ENCODE measurements at regions not wholly inside any gene's neighbourhood (a gene's known extent, or its start where the extent isn't known, plus 50 kb on each side); places are given as distances from the start of the nearest gene placed in this dataset.
"Not testable (repeated sequence)": the region's sequence is repeated elsewhere in the genome, so short reads cannot be mapped to it uniquely, and the experiment has no call there.

DNA sequence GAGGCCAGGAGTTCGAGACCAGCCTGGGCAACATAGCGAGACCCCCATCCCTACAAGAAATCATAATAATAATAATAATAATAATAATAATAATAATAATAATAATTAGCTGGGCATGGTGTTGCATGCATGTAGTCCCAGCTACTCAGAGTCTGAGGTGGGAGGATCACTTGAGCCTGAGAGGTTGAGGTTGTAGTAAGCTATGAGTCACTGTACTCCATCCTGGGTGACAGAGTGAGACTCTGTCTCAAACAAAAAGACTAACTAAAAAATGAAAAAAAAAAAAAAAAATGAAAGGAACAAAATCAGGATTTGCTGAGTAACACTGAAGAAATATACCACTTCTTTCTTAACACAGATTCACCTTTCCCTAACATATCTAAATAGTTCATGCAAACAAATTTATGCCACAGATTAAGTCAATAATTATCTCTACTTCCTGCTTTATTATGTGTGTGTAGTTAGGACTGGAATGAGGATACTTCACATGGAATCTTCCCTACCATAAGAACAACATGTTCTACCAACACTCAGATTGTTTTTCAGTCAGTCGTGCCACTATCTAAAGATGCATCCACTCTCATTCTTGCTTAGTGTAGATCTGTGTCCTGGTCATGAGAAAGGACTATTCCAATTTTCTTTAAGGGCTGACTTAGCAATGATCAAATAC lies 928.7 kb downstream of the SLC4A3 start:
- DNase-seq (ENCODE audit: low spot score) = no peak

DNA sequence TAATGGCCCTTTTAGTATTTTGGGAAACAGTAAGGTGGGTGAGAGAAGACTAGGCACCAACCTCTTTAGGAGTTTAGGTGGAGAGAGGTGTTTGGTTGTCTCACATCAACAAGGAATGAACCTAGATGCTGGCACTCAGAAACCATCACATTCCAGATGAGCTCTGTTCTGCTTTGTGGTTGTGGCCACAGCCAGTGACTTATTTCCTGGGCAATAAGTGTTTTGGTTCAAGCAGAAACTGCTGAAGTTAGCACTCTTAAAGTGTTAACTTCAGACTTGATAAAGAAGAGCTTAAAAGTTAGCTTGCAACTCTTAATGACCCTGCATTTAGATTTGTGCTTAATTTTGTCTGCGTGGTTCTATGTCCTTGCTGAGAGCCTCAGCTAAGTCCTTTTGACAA lies 929.2 kb downstream of the SLC4A3 start:
- peak; percentile 35 for DNase-seq (ENCODE audit: low spot score)

DNA sequence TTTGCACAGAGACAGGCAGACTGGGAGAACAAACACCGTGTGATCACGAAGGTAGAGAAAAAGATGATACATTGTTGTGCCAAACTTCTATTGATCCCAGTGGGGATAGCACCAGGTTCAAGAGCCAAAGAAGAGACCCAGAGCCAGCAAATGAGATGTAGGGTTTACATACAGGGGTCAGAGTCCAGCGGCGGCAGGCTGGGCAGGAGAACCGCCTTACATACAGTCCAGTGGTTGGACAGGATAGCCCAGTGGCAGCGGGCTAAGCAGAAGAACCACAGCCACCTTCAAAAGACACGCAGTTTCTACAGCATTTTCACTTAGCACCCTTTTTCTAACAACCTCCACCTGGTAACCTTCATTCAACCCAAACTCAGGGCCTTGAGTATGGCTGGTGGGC lies 932.8 kb downstream of the SLC4A3 start:
- DNase-seq (ENCODE audit: low spot score) = no peak

DNA sequence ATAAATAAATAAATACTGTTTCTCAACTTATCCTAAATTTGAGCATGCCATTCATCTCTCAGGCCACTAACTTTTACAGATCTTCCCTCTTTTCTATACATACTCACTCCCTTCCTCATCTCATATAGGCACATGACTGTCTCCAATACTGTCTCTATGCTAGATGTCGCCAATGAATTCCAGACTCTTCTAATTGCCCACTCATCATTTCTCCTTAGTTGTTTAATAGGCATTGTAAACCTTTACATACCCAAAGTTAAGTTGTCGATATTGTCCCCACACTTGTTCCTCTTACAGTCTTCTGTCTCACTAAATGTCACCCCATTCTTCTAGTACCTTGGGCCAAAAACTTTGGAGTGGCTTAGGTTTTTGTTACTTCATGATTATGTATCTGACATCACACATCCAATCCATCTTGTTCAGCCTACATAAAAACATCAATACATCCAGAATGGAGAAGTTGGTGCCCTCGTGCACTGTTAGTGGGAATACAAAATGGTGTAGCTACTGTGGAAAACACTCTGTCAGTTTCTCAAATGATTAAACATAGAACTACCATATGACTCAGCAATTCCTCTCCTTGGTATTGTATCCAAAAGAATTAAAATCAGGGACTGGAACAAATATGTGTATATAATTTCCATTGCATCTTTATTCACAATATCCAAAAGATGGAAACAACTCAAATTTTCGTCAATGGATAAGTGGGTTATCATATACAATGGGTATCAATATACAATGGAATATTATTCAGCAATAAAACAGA lies 935.1 kb downstream of the SLC4A3 start:
- no peak for DNase-seq (ENCODE audit: low spot score)

DNA sequence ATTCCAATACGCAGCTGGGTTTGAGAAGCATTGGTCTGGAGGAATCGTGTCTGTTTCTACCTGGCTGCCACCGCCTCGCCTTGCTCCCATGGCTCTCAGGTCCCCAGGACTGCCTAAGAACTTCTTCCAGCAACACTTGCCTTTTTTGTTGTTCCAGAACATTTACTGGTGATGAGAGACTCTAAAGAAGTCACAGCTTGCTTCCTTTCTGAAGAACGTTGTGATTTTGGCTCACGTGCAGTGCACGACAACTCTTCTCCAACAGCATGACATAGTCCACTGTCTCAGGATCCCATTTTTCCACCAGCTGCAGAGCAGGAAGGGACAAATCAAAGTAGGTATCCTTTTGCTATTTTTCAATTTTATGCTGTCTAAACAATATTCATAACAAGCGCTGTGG lies 940.9 kb downstream of the SLC4A3 start:
- no peak for DNase-seq (ENCODE audit: low spot score)

DNA sequence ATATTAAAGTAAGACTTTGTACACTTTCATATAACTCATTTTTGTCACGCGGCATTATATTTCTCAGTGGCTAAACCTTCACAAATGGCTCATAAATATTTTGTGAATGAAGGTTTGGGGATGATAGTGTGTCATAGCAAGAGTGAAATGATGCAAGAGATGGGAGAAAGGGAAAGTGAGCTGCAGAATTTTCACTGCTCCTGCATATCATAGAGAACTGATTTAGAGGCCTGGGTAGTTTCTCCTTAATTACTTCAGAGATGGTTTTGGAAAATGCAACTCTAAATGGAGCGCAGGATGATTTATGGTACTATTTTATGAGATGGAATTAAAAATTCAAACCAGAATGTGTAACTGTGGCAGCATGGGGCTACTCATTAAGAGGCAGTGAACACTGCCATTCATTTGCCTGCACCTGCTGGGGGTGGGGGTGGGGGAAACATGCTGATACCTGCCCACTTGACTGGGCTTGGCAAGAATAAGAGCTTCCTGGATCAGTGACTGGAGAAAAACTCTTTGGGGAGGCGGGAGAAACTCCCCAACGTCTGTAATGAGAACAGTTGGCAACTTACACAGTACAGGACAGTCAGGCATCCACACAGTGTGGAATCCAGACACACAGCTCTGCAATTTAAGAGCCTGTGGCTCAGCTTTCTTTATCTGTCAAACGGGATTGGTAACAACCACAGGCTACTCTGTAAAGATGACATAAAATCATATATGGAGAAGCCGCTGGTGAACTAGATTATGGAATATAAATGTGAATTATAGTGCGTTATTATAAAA lies 941.9 kb downstream of the SLC4A3 start:
- no peak for DNase-seq (ENCODE audit: low spot score)

DNA sequence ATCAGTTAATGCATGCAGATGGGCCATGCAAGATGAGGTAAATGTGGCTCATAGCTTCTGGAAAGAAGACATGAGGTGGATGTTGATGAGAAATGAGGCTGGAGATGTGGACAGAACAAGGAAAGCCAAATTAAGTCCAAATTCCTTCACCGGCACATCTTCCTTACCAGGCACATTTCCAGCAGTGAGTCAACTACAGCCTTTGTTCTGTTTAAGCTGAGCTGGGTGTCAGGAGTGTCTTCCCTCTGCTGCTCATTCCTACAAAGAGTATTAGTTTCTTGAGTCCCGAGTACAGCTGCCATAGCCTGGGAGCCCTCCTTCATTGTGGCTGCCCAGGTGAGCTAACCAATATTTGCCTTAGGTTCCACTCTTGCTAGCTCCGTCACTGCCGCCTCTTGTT lies 945.0 kb downstream of the SLC4A3 start:
- DNase-seq (ENCODE audit: low spot score) = peak; percentile 17

DNA sequence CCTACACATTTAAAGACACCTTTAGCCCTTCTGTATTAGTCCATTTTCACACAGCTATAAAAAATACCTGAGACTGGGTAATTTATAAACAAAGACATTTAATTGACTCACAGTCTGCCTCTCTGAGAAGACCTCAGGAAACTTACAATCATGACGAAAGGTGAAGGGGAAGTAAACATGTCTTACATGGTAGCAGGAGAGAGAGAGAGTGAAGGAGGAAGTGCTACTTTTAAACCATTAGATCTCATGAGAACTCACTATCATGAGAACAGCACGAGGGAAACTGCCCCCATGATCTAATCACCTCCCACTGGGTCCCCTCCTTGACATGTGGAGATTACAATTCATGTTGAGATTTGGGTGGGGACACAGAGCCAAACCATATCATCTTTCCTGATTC lies 946.6 kb downstream of the SLC4A3 start:
- DNase-seq (ENCODE audit: low spot score) = no peak

DNA sequence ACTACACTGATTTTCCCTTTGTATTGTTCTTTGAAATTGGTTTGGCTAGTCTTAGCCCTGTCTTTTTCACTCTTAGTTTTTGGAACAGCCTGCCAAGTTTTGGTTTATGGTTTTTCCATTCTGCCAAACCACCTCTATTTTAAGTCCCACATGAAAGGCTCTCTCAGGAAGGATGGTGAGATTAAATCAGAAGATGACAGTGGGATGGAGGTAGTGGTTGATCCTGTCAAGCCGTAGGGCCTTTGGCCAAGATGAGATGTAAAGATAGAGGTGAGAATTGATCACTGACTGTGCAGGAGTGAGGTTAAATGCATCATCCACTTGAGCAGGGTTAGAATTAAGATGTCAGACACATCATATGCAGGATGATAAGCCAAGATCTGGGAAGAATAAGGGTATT lies 948.5 kb downstream of the SLC4A3 start:
- DNase-seq (ENCODE audit: low spot score) = no peak

DNA sequence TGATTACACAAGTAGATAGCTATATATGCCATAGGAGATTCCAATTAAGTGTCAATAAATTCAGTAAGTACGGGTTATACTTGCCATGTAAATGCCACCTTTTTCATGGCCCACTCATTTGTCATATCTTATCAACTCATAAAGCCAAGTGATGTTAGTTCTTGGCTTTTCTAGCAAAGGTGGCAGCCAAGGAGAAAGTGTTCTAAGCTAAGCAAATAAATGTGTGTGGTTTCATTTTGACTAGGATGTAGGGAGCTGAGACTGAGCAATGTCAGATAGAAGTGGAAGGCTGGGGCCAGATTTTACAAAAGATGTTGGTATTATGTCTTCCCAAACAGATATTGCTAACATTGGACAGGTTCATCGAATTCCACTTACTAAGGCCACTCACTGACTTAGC lies 952.0 kb downstream of the SLC4A3 start:
- no peak for DNase-seq (ENCODE audit: low spot score)

DNA sequence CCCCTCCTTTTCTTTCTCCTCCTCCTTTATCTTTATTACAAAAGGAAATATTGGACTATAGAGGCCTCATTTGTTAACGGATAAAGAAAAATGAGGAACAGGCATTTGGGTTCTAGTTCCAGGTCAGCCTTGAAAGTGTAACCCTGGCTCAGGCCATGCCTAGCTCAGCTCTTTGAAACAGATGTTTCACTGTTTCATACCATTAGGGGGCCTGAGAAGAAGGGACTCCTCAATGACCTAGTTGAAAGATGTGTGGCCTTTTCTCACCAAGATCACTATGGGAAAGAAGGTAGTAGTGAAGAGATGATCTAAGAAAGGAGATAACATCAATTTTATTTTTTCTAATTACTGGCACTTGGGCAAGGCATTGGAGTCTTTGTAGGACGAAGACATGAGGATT lies 952.7 kb downstream of the SLC4A3 start:
- DNase-seq (ENCODE audit: low spot score) = no peak

DNA sequence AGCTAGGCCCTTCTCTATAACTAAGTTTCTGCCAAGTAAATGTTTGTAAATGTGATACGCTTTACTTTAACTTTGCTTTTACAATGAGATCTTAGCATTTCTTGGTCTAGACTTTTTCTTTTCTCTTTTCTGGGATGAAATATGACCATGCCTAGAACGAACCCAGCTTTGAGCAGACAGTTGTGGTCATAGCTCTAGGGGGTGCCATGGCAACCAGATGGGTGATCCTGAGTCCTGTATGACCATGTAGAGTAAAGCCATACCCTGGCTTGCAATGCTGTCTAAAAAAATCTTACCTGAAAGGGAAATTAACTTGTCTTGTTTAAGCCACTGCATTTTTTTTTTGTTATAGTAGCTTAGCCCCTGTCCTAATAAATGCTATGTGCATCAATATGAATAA lies 956.3 kb downstream of the SLC4A3 start:
- DNase-seq (ENCODE audit: low spot score) = no peak

DNA sequence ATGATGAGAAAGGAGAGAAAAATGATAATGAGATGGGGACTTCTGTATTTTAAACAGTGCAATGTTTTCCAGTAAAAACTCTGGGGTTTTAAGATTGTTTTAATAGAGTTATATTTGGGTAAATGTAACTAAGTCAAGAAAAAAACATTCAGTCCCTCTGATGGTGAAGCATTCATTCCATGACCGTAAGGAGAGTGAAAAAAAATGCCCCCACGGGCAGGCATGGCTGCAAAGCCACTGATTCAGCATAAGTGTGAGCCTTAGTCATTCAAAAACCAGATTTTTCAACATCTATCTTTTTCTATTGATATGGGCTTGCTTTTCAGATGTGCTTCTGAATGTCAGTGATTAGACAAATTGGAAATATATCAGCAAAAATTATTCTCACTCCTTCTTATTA lies 957.8 kb downstream of the SLC4A3 start:
- peak; percentile 17 for DNase-seq (ENCODE audit: low spot score)

DNA sequence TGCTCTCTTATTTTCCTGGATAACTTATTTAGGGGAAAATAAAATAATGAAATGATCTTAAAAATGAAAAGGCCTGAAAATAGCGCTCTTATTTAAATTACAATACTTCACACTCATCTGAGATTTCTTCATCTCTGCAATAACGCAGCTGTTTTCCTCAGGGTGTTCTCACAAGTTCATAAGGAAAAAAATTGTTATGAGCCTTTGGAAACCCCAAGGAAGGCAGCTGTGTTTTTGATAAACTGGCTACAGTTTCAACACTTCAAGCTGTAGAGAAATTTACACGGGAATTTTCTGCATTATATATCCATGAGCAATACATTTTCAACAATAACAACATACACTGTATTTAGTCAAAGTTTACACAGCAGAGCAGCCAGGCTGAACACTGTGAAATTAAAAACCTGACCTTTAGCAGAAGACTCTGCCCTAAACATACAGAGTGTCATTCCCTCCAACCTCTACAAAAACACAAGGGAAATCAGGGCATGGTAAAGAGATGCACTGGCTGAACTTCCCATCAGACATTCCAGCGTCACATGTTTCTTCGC lies 959.6 kb downstream of the SLC4A3 start:
- DNase-seq (ENCODE audit: low spot score) = no peak

DNA sequence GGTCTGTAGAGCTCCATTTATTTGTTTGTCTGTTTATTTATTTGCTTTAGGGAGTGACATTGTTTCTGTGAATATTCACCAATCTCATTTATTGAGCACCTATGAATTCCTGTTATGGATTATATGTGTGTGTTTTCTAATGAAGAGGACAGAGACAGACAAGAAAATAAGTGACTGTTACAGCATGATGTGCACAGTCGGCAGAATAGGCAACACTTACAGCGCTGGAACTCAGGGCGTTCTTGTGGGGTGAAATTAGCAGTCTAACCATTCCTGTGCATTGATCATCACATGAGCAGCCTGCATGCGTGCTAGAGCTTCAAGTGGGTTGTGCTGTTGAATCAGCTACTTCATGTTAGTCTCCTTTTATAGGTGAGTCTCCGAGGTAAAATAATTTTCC lies 960.7 kb downstream of the SLC4A3 start:
- no peak for DNase-seq (ENCODE audit: low spot score)

DNA sequence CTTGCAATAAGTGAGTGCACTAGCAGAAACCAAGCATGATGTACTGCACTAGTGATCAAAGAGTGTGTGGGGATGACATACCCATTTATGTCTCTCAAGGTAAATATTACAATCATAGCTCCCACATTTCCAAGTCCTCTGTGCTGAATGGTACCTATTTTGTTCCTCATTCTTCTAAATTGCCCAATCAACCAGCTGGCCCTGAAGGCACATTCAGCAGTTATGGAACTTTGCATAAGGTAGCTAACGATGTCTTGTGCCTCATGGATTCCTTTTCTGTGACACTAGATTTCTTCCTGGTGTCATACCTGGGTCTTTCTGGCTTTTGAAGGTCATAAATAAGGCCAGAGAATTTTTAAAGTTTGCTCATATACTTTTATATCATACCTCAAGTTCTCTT lies 963.0 kb downstream of the SLC4A3 start:
- no peak for DNase-seq (ENCODE audit: low spot score)

DNA sequence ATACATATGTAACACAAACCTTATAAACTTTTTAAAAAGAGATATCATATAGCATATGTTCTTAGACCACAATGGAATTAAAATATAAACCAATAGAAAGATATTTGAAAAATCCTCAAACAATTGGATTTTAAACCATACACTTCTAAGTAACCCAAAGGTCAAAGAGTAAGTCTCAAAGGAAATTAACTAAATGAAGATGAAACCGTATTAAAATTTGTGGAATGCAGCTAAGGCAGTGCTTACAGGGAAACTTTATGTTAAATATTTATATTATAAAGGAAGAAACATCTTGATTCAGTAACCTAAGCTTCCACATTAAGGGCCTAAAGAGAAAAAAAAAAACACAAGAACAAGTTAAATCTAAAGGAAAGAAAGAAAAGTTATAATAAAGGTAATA lies 966.1 kb downstream of the SLC4A3 start:
- DNase-seq (ENCODE audit: low spot score) = no peak

DNA sequence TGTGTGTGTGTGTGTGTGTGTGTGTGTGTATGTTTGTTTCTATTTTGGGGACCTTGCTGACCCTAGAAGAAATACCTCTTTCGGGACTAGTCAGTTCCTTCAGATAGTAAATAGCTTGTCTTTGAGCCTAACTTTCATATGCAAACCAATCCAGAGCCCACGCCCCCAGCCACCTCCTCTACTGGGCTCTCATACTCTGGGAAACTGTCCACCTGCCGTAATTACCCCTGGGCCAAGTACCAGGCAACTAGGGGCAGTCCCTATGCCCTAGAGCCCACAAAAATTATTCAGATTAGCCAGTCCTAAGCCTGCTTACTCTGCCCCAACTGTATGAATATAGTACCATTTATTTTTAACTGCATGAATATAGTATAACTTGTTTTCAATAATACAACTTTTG lies 970.4 kb downstream of the EPHA4 start:
- no peak for DNase-seq (ENCODE audit: low spot score)

DNA sequence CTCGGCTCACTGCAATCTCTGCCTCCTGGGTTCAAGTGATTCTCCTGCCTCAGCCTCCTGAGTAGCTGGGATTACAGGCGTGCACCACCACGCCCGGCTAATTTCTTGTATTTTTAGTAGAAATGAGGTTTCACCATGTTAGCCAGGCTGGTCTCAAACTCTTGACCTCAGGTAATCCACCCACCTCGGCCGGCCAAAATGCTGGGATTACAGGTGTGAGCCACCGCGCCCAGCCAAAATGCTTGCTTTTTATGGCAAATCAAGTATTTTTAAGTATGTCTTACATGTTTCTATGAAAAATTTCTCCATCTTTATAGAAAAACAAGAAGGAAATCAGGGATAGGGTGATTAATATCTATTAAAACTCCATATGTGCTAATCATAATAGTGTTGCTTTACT lies 959.1 kb downstream of the EPHA4 start:
- not testable (repeated sequence) for DNase-seq (ENCODE audit: low spot score)

DNA sequence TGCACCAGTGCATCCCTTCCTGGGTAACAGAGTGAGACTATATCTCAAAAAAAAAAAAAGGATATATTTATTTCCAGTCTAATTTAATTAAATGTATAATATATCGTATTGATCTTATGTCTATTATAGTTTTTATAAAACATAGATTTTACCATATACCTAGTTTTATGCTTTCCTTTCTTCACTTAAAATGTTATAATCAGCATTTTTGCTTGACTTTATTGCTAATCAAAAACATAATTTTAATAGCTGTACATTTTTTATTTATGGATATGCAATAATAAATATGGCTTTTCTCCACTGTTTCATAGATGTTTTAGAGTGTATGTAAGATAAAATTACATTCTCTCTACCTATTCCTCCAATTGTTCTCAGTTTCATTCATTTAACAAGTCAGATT lies 958.0 kb downstream of the EPHA4 start:
- DNase-seq (ENCODE audit: low spot score) = no peak

DNA sequence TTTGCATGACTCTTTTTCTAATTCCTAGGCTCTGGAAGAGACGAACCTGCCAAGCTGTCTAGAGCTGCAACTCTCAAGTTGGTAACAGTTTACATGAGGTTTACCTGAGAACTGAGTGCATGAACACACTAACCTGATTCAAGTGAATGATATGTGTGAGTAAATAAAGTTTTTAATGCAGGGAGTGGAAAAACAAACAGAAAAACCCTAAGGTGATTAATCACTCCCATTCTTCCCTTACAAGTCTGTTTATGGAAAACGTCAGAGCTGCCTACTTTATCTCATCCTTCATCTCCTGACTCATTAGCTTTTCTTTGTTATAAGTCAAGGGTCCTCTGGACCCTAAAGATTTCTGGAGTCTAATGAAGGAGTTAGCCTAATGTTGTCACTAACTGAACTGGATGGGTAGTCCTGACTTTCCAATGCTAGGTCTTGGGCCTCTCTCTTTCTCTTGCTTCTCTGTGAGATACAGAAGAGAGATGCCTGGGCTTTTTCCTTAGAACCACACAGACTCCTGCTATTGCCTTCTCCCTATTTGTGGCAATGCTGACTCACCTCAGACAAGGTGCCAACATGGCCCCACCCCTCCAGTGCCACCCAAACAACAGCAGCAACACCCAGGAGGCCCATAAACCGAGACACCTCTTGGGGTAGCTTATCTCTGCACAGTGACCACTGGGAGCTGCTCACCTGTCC lies 952.4 kb downstream of the EPHA4 start:
- no peak for DNase-seq (ENCODE audit: low spot score)

DNA sequence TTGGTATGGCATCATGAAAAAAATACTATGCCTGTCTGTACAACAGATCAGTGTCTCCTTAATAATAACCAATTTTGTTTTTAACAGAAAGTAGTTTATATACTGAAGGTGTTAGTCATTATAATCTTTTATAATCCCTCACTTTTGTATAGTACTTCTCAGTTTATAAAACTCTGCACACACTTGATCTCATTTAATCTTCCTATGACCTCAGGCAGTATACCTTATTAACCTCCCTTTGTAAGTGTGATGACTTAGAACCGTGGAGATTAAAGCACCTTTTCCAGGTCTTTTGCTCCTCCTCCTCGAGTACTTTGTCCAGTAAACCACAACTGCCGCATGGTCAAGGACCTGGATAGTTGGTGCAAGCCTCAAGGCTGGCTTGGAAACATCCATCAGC lies 945.5 kb downstream of the EPHA4 start:
- DNase-seq (ENCODE audit: low spot score) = no peak

Data from AG08396 (cell line).